NCI-H2171 (cell line): ENCODE measurements at regions not wholly inside any gene's neighbourhood (a gene's known extent, or its start where the extent isn't known, plus 50 kb on each side); places are given as distances from the start of the nearest gene placed in this dataset.
"Not testable (repeated sequence)": the region's sequence is repeated elsewhere in the genome, so short reads cannot be mapped to it uniquely, and the experiment has no call there.

Experiments used
- DNase-seq: peaks from one replicate; lab custom pipeline; 2025; lab: John Stamatoyannopoulos, UW

GRCh38 chr12:126966498-126966897, 1300.5 kb upstream of the TMEM132C start:
- no peak for DNase-seq

GRCh38 chr12:126967152-126967551, 1299.8 kb upstream of the TMEM132C start:
- DNase-seq, result no peak

GRCh38 chr12:126974779-126975178, 1292.2 kb upstream of the TMEM132C start:
- DNase-seq, result no peak

- DNase-seq, result no peak
Observed at GRCh38 chr12:126976579-126976978, 1290.4 kb upstream of the TMEM132C start.

GRCh38 chr12:126979564-126979963, 1287.4 kb upstream of the TMEM132C start:
- DNase-seq, result not testable (repeated sequence)

- no peak for DNase-seq
Observed at GRCh38 chr12:126982707-126983106, 1284.3 kb upstream of the TMEM132C start.

GRCh38 chr12:126983735-126984134, 1283.2 kb upstream of the TMEM132C start:
- DNase-seq, result not testable (repeated sequence)

GRCh38 chr12:126985663-126986062, 1281.3 kb upstream of the TMEM132C start:
- DNase-seq, result not testable (repeated sequence)

GRCh38 chr12:126989532-126989931, 1277.4 kb upstream of the TMEM132C start:
- DNase-seq, result no peak

- DNase-seq, result no peak
Observed at GRCh38 chr12:126993898-126994297, 1273.1 kb upstream of the TMEM132C start.

GRCh38 chr12:126994599-126994998, 1272.4 kb upstream of the TMEM132C start:
- DNase-seq, result no peak

- DNase-seq, result no peak
Observed at GRCh38 chr12:126998031-126998430, 1268.9 kb upstream of the TMEM132C start.

- no peak for DNase-seq
Observed at GRCh38 chr12:126998747-126999285, 1268.2 kb upstream of the TMEM132C start.

GRCh38 chr12:126999352-126999751, 1267.6 kb upstream of the TMEM132C start:
- no peak for DNase-seq

GRCh38 chr12:127005406-127005805, 1261.6 kb upstream of the TMEM132C start:
- no peak for DNase-seq

GRCh38 chr12:127006972-127007371, 1260.0 kb upstream of the TMEM132C start:
- DNase-seq, result no peak

GRCh38 chr12:127008755-127009403, 1258.1 kb upstream of the TMEM132C start:
- no peak for DNase-seq

- DNase-seq, result no peak
Observed at GRCh38 chr12:127012109-127012508, 1254.9 kb upstream of the TMEM132C start.

GRCh38 chr12:127013197-127013596, 1253.8 kb upstream of the TMEM132C start:
- no peak for DNase-seq

GRCh38 chr12:127014079-127014478, 1252.9 kb upstream of the TMEM132C start:
- DNase-seq, result no peak

GRCh38 chr12:127024791-127025190, 1242.2 kb upstream of the TMEM132C start:
- DNase-seq, result no peak

GRCh38 chr12:127025545-127025944, 1241.4 kb upstream of the TMEM132C start:
- DNase-seq, result no peak

- DNase-seq, result no peak
Observed at GRCh38 chr12:127035011-127035879, 1231.7 kb upstream of the TMEM132C start.
